ENCODE measurements at regions not wholly inside any gene's neighbourhood (a gene's known extent, or its start where the extent isn't known, plus 50 kb on each side); places are given as distances from the start of the nearest gene placed in this dataset.
A peak's percentile ranks its signal among the peaks of the same experiment; 100 is the strongest.
"Not testable (repeated sequence)": the region's sequence is repeated elsewhere in the genome, so short reads cannot be mapped to it uniquely, and the experiment has no call there.

DNA sequence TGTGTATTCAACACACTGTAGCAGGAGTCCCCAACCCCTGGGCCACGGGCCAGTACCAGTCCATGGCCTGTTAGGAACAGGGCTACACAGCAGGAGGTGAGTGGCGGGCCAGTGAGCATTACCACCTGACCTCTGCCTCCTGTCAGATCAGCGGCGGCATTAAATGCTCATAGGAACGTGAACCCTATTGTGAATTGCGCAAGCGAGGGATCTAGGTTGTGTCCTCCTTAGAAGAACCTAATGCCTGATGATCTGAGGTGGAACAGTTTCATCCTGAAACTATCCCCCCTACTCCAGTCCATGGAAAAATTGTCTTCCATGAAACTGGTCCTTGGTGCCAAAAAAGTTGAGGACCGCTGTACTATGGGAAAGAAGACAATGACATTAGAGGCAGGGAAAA, 386.9 kb downstream of the PREX1 start:
- no peak for DNase-seq (ENCODE audit: low spot score)

- DNase-seq (ENCODE audit: low spot score): not testable (repeated sequence)
These were observed 387.5 kb downstream of the PREX1 start for GRCh38 chr20:48440261-48440660.

DNA sequence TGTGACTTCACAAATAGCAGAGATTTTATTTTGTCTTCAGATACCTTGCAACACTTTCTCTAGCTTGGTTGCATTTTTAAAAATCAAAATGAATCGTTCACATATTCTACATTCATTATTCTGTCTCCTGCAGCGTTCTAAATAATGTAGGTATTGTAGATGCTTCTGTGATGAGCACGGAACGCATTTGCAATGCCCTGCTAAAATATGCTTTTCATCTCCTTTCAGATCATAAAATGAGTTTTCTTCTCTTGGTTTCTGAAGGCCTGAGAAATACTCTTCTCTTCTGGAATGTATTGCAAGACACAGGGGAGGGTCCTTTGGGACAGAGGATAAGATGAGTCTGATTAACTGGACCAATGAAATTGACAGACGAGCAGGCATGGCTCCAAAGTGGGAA, 390.7 kb downstream of the PREX1 start:
- DNase-seq (ENCODE audit: low spot score): no peak

GRCh38 chr20:48436609-48437008, 391.2 kb downstream of the PREX1 start:
- not testable (repeated sequence) for DNase-seq (ENCODE audit: low spot score)

- DNase-seq (ENCODE audit: low spot score): no peak
These were observed 394.6 kb downstream of the PREX1 start for GRCh38 chr20:48433178-48433577.

- no peak for DNase-seq (ENCODE audit: low spot score)
These were observed 395.3 kb downstream of the PREX1 start for GRCh38 chr20:48432494-48432832.

DNA sequence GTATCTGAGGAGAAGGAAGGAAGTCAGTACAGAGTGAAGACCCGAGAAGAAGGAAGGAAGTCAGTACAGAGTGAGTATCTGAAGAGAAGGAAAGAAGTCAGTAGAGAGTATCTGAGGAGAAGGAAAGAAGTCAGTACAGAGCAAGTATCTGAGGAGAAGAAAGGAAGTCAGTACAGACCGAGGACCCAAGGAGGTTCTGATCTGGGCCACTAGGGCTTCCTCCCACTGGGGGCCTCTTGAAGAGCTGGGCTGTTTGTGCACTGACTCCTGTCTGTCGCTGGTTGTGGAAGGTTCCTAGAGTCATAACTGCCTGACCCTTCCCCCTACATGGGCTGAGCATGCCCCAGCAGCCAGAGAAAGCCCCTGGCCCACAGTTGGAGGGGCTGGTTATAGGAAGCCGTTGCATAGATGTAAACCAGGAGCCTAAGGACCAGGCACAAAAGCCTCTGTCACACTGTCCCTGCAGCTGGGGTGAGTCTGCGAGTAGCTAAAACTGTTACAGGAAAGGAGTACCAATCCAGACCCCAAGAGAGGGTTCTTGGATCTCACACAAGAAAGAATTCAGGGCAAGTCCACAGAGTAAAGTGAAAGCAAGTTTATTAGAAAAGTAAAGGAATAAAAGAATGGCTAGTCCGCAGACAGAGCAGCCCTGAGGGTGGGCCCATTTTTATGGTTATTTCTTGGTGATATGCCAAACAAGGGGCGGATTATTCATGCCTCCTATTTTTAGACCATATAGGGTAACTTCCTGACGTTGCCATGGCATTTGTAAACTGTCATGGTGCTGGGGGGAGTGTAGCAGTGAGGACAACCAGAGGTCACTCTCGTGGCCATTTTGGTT, 395.9 kb downstream of the PREX1 start:
- no peak for DNase-seq (ENCODE audit: low spot score)

DNA sequence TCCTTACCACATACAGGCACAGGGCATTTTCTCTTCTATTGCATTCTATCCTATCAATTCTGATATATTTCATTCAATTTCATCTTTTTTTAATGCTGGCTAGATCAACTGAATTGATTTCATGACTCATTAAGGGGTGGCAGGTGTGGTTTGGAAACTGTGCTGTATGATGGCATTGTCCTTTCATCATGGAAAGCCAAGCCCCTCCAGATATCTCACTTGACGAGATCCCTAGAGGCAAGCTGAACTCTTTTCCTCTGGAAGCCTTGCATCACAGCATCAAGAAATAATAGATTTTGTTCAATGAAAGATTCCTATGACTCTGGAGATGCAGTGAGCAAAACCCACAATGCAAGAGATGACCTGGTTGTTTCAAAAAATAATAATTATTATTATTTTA, 401.2 kb downstream of the PREX1 start:
- DNase-seq (ENCODE audit: low spot score): no peak

GRCh38 chr20:48425817-48426612, 401.8 kb downstream of the PREX1 start:
- DNase-seq (ENCODE audit: low spot score): no peak

- DNase-seq (ENCODE audit: low spot score): no peak
These were observed 402.5 kb downstream of the PREX1 start for GRCh38 chr20:48425321-48425720.

- peak; percentile 37 for DNase-seq (ENCODE audit: low spot score)
These were observed 405.4 kb downstream of the PREX1 start for GRCh38 chr20:48422242-48422960.

DNA sequence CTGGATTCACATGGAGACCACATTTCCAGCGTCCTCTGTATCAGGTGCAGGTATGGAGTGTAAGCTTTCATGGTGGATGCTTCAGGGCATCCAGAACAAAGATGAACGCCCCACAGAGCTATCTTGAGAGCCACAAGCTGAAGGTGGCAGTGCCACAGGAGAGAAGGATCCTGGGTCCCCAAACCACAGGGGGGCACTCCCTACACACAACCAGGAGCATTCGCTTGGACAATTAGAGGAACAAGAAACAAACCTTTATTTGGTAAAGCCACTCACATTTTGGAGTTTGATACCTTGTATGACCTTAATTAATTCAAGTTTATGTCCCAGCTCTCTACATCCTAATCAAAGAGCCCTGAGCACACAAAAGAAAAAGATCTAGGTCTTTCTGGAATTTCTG, 406.3 kb downstream of the PREX1 start:
- DNase-seq (ENCODE audit: low spot score): no peak

DNA sequence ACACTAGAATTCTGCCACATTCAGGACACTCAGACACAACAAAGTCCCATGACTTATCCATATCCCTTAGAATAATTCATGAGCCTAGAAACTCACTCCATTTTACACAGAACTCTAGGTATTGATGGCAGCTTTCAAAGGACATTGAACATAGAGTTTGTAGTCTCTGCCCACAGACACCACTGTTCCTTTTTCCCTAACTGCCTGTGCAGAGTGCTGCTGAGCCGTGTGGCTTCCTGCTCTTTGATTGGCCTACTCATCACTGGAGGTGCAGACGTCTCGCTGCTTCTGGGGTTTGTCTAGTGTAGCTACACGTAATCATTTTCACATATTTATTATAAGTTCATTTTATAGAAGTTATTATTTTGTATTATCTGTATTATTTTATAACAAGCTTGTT, 407.6 kb downstream of the PREX1 start:
- DNase-seq (ENCODE audit: low spot score): no peak

DNA sequence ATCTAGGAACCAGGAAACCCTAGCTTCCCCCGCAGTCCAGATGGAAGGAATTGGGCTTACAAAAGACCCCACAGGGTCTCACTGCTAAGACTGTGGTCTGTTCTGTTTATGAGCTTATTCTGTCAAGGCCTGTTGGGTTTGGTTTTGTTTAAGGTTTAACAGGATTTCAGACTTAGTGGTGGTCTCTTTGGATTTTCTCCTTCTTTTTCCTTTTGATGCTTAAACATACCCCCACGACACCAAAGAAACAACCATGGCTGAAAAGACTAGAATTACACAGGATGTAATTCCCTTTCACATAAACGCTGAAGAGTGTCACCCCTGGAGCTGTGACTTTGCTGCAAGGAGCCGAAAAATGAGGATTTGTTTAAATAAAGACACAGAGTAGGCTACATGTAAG, 408.6 kb downstream of the PREX1 start:
- no peak for DNase-seq (ENCODE audit: low spot score)

GRCh38 chr20:48416002-48416401, 411.8 kb downstream of the PREX1 start:
- DNase-seq (ENCODE audit: low spot score): no peak

- DNase-seq (ENCODE audit: low spot score): no peak
These were observed 413.0 kb downstream of the PREX1 start for GRCh38 chr20:48414786-48415185.

- DNase-seq (ENCODE audit: low spot score): no peak
These were observed 415.8 kb downstream of the PREX1 start for GRCh38 chr20:48411919-48412522.

DNA sequence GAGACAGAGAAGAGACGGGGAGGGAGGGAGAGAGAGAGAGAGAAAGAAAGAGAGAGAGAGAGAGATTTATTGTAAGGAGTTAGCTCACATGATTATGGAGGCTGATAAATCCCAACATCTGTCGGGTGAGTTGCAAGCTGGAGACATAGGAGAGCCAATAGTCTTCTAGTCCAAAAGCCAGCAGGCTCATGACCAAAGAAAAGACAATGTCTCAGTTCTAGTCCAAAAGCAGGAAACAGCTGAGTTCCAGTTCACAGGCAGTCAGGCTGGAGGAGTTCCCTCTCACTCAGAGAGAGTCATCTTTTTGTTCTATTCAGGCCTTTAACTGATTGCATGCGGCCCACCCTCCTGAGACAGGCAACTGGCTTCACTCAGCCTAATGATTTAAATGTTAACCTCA, 416.6 kb downstream of the PREX1 start:
- no peak for DNase-seq (ENCODE audit: low spot score)

DNA sequence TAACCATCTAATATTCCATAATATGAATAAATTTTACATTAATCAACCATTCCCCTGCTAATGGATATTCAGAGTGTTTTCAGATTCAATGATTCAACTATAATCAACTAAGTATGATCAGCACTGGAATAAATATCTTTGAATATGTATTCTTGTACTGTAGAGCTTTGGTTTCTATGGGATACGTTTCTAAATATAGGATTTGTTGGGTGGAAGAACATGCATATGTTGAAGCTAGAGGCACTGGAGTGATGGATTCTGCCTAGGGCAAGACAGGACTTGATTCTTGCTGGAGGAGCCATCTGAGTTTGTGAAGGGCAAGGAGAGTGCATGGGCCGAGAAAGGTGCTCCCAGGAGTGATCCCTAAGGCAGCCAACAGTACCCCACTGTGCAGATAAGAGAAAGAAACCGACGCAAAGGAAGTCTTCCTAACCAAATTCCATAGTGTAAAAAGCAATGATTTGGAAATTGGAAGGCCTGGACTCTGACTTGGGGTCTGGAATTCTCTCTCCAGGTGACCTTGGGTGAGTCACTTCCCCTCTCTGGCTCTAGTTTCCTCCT, 418.7 kb downstream of the PREX1 start:
- no peak for DNase-seq (ENCODE audit: low spot score)

DNA sequence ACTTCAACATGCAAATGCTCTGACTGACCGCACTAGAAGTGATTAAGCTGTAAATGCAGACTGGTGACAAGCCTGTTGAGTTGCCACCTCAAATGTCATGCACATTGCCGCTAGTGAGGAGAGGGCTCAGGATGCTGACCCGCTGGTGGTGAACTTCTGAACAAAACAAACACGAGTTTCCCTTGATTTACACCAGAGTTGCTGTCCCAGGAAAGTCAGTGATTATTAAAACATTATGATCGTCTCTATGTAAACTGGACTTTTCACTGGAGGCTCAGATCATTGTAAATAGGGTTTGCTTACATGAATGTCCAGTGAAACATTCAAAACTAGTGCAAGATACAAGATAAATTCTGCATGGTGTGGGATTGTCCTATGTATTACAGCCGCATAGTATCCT, 420.1 kb downstream of the PREX1 start:
- no peak for DNase-seq (ENCODE audit: low spot score)

DNA sequence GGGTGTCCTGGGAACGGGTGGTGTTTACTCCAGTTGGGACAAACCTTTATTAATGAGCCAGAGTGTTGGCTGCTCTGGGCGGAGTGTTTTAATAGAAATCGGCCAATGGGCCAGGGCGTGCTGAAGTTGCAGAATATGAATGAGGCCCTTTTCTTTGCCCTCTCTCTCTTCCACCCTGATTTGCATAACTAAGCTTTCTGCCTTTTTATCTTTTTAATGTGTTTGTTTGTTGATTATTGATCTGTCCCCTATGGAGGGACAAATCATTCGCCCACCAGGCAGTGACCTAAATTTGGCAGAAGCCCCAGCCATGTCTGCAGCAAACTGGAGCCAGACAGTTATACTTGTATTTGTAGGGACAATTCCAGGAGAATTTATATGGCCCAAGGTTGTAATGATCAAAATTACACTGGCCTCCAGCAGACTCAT, 420.9 kb downstream of the PREX1 start:
- DNase-seq (ENCODE audit: low spot score): no peak

DNA sequence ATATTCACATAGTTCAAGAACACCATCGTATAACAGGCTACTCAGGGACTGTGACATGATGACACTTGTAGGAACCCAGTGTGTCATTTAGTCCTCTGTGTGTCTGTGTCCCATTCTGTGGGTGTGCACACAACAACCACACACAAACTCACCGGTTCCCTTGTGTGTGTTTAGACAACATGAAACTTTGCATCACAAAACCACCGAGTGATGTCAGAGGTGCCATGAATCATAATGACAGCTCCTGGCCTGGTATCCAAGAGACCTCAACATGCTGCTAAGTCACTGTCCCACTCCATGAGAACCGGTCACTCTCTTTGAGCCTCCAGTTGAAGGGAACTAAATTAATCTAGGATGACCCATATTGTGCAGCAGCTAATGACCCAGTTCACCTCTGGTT, 421.3 kb downstream of the PREX1 start:
- no peak for DNase-seq (ENCODE audit: low spot score)

All from NAMALWA (cell line).